Astrocyte (in vitro differentiated cells and primary cell): ENCODE measurements at regions not wholly inside any gene's neighbourhood (a gene's known extent, or its start where the extent isn't known, plus 50 kb on each side); places are given as distances from the start of the nearest gene placed in this dataset.

Experiments
- EZH2 ChIP-seq: IDR thresholded peaks from 2 replicates; pipeline ENCODE4 v1.6.1; 2012; ENCODE audit warnings: mild to moderate bottlenecking, low read length, inconsistent platforms; ENCODE audit not compliant: insufficient read depth
- TF ChIP-seq, protein P1 (sequence below): IDR thresholded peaks from 2 replicates; pipeline ENCODE4 v1.5.1; 2011; ENCODE audit warnings: low read depth, mild to moderate bottlenecking, inconsistent platforms, low read length, moderate library complexity; ENCODE audit not compliant: insufficient read depth

DNA sequence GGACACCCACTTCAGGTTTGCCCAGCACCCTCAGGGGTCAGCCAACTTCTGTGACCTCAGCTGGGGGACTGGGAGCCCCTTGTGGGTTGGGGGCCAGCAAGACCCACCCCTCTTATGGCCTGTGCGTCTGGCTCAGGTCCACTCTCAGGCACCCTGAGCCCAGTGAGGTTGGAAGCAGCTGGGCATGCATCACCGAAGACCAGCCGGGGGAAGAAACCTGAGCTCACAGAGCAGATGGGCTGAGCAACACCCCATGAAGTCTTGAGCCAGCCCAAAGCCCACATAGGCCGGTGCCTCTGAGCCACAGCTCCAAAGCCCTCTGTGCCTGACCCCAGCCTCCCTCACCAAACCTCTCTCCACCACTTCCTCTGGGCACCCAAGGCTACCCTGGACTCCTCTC lies 166.7 kb downstream of the RBFOX3 start:
- TF ChIP-seq, protein P1, sequence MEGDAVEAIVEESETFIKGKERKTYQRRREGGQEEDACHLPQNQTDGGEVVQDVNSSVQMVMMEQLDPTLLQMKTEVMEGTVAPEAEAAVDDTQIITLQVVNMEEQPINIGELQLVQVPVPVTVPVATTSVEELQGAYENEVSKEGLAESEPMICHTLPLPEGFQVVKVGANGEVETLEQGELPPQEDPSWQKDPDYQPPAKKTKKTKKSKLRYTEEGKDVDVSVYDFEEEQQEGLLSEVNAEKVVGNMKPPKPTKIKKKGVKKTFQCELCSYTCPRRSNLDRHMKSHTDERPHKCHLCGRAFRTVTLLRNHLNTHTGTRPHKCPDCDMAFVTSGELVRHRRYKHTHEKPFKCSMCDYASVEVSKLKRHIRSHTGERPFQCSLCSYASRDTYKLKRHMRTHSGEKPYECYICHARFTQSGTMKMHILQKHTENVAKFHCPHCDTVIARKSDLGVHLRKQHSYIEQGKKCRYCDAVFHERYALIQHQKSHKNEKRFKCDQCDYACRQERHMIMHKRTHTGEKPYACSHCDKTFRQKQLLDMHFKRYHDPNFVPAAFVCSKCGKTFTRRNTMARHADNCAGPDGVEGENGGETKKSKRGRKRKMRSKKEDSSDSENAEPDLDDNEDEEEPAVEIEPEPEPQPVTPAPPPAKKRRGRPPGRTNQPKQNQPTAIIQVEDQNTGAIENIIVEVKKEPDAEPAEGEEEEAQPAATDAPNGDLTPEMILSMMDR, result no peak
- no peak for TF ChIP-seq EZH2
